ENCODE measurements at regions not wholly inside any gene's neighbourhood (a gene's known extent, or its start where the extent isn't known, plus 50 kb on each side); places are given as distances from the start of the nearest gene placed in this dataset.

- TF ChIP-seq YEATS4 (CRISPR knock-in tag; IDR thresholded peaks at IDR 0.05; ENCODE audit: borderline replicate concordance) (no peak), GATAD1 (CRISPR knock-in tag; IDR thresholded peaks at IDR 0.05) (no peak), MAFK (conservative IDR thresholded peaks at IDR 0.05 in 1 of 2, IDR thresholded peaks at IDR 0.05 in 1 of 2; ENCODE audit: low read length in 2 of 2) (no peak), TOE1 (CRISPR knock-in tag; IDR thresholded peaks at IDR 0.05) (no peak), RELA (CRISPR knock-in tag; IDR thresholded peaks at IDR 0.05) (no peak), ZNF18 (CRISPR knock-in tag; IDR thresholded peaks at IDR 0.05; ENCODE audit: insufficient replicate concordance) (no peak), ZBTB7B (CRISPR knock-in tag; IDR thresholded peaks at IDR 0.05) (no peak), NCOA2 (CRISPR knock-in tag; IDR thresholded peaks at IDR 0.05) (no peak), ZNF781 (CRISPR knock-in tag; IDR thresholded peaks at IDR 0.05; ENCODE audit: borderline replicate concordance, not compliant biosample characterization) (no peak), PTBP1 (IDR thresholded peaks at IDR 0.05; ENCODE audit: low read depth, low read length, poor library complexity, severe bottlenecking) (no peak)
Measured at GRCh38 chr16:59214455-59214854, 480.3 kb upstream of the GOT2 start (continued).

- Histone ChIP-seq H3K4me1 (ENCODE audit: insufficient read depth, low read length) (peaks cover 12% of the 10 kb centered on the region), H3K27me3 (ENCODE audit: control insufficient read depth in 1 of 2, insufficient read depth in 2 of 2, low read length in 2 of 2) (no peaks in the 10 kb centered on the region), H3K4me3 (replicated peaks in 1 of 3; ENCODE audit: insufficient read depth in 1 of 3, low read depth in 2 of 3, low read length in 3 of 3) (no peak overlapping the region), H2AFZ (ENCODE audit: low read length) (no peak overlapping the region), H4K20me1 (ENCODE audit: insufficient read depth, low read length) (no peaks in the 10 kb centered on the region), H3K9me3 (ENCODE audit: low read length) (no peaks in the 10 kb centered on the region), H3K27ac (ENCODE audit: extremely low read length, insufficient read depth, low read length) (no peak overlapping the region), H3K9ac (ENCODE audit: insufficient read depth, low read depth, low read length) (no peak overlapping the region), H3K79me2 (ENCODE audit: insufficient read depth, low read length) (no peaks in the 10 kb centered on the region), H3K36me3 (replicated peaks in 1 of 2; ENCODE audit: control insufficient read depth in 1 of 2, insufficient read depth in 2 of 2, low read length in 2 of 2) (no peaks in the 10 kb centered on the region), H3K4me2 (ENCODE audit: low read depth, low read length) (no peak overlapping the region)
- no TSS peak for BruUV-seq (replicated peaks)
- FAIRE-seq: no peak
- in situ Hi-C loops (cut with HindIII; ENCODE audit: extremely low pct_ligation_motif_present, low pct_unique_long_range_greater_than_20kb) (no loop called here), intact Hi-C loops (cut with micrococcal nuclease; ENCODE audit: unreplicated experiment) (no loop called here)
- no peak for TF ChIP-seq EEA1 (CRISPR knock-in tag; IDR thresholded peaks at IDR 0.05; ENCODE audit: borderline replicate concordance)
- no peak for TF ChIP-seq PLRG1 (conservative IDR thresholded peaks at IDR 0.05)
- TF ChIP-seq THAP11 (CRISPR knock-in tag; IDR thresholded peaks at IDR 0.05): no peak
- no peak for TF ChIP-seq NCOA5 (CRISPR knock-in tag; IDR thresholded peaks at IDR 0.05)
- WGBS (ENCODE audit: low lambda C conversion rate): 5% methylated on average over 1 of the region's 1 CpG
- ChIA-PET CTCF (ENCODE audit: low intra/inter-chr PET ratio, low total read pairs) (no interaction called here), POLR2A (no interaction called here)
- DNase-seq (ENCODE audit: low spot score): no peak
- no peak for ATAC-seq
Measured at GRCh38 chr16:59213952-59214351, 479.8 kb upstream of the GOT2 start.

Data from HepG2 (cell line).